Activated T-cell treated with anti-CD3 and anti-CD28 coated beads for 48 hours (primary cell): ENCODE measurements at regions not wholly inside any gene's neighbourhood (a gene's known extent, or its start where the extent isn't known, plus 50 kb on each side); places are given as distances from the start of the nearest gene placed in this dataset.
"Not testable (repeated sequence)": the region's sequence is repeated elsewhere in the genome, so short reads cannot be mapped to it uniquely, and the experiment has no call there.

Source experiments
- DNase-seq: peaks from one replicate; pipeline ENCODE4 v3.0.0-alpha.2; 2020; ENCODE audit warnings: low read depth

DNA sequence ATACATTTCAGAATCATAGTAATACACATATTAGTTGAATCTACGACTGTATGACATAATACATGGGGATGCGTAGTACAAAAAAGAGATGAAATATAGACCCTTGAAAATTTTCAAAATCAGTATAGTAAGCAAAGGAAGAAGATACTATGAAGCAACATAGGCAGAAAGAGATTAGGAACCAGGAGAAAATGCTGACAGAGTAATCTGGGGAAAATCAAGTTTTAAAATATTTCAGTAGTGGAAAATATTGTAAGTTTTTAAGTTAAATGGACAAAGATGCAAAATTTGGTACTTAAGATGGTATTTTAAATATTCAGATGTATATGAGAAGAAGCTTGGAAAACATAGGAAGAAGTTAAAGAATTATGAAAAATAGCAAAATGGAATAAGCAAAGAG, 915.6 kb upstream of the LRFN5 start:
- no peak for DNase-seq

DNA sequence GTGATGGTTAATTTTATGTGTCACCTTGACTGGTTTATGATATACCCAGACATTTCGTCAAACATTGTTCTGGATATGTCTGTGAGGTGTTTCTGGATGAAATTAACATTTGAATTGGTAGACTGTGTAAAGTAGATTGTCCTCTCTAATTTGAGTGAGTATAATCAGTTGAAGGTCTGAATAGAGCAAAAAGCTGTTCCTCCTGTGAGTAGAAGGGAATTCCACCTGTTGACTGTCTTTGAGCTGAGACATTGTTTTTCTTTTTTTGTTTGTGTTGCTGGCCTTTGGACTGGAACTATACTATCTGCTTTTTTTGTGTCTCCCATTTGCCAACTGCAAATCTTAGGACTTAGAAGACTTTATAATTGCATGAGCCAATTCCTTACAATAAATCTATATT, 920.9 kb upstream of the LRFN5 start:
- no peak for DNase-seq

DNA sequence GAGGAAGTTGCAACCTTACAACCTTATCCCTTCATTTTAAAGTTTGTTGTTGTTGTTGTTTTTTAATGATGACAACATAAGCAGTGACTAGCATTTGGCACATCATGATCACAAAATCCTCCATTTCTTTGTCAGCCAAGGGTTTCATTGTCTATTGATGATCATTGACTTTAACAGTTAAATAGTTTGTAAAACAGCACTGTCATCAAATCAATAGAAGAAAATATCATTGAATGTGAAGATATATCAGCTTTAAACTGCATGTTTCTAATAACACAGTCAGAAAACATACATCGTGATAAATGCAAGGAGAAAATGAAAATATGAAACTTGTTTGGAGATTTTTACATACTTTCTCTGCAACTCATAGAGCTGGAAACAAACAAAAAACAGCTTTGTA, 922.3 kb upstream of the LRFN5 start:
- no peak for DNase-seq

GRCh38 chr14:40682131-40682913, 924.4 kb upstream of the LRFN5 start:
- no peak for DNase-seq

DNA sequence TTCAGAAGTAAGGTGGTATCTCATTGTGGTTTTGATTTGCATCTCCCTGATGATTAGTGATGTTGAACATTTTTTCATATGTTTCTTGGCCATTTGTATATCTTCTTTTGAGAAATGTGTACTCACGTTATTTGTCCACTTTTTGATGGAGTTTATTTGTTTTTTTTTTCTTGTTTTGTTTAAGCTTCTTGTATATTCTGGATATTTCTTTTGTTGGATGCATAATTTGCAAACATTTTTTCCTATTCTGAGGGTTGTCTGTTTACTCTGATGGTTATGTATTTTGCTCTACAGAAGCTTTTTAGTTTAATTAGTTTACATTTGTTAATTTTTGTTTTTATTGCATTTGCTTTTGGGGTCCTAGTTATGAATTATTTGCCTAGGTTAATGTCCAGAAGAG, 927.4 kb upstream of the LRFN5 start:
- no peak for DNase-seq

- not testable (repeated sequence) for DNase-seq
These were observed 929.5 kb upstream of the LRFN5 start for GRCh38 chr14:40677206-40677605.

GRCh38 chr14:40674502-40674901, 932.2 kb upstream of the LRFN5 start:
- DNase-seq = no peak

DNA sequence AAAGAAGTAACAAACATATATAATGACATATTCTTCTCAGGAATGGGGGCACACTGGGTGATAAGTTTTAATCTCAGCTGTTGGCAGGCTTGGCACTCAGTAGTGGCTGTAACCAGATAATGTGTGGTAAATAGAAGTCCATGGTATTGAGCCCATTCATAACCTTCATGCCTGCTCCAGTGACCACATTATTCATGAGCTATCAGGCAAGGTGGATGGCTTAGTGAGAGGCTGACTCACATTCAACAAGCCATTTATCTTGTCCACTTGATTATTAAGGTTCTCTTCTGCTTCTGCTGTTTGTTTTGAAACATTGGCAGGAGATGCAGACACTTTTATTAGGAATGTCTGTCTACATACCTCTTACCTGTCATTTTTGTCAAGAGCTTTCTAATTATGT, 950.4 kb upstream of the LRFN5 start:
- no peak for DNase-seq

GRCh38 chr14:40652089-40652691, 954.5 kb upstream of the LRFN5 start:
- DNase-seq = no peak

GRCh38 chr14:40630471-40630870, 976.2 kb upstream of the LRFN5 start:
- DNase-seq = no peak

GRCh38 chr14:40629551-40630137, 977.0 kb upstream of the LRFN5 start:
- not testable (repeated sequence) for DNase-seq

DNA sequence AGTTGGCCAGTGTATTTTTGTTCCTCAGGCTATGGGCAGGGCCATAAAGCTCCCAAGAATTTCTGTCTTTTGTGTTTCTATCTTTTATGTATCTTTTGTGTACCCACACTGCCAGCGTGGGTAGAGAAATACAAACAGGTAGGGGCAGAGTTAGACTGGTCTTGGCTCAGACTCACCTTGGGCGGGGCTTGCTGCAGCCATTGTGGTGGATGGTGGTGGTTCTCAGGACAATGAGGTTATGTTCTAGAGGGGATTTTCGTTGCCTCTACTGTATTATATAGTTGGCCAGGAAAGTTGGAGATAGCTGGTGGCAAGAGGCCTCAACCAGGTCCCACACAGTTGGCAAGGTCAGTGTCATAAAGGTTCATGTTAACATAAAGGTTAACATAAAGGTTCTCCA, 977.5 kb upstream of the LRFN5 start:
- no peak for DNase-seq

- DNase-seq = no peak
These were observed 983.0 kb upstream of the LRFN5 start for GRCh38 chr14:40623643-40624042.

GRCh38 chr14:40618225-40618898, 988.3 kb upstream of the LRFN5 start:
- DNase-seq = no peak

GRCh38 chr14:40616579-40616978, 990.1 kb upstream of the LRFN5 start:
- DNase-seq = no peak

GRCh38 chr14:40601063-40601462, 1005.6 kb upstream of the LRFN5 start:
- DNase-seq = no peak

DNA sequence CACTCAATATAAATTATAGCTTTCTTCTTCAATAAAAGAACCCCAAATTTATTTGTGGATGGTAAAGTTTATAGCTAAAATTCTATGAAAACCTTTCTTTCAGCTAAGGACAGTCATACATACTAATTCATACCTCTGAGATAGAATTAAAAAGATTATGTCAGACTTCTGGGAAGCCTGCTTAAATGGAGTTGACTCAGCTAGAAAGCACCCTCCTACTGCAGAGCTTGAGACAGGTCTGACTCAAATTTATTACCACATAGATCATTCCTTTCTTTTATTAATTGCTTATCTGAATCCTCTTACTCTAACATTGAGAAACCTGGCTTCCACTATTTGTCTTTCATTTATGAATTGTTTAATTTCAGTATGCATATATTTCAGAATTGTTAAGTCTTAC, 1007.0 kb upstream of the LRFN5 start:
- no peak for DNase-seq

DNA sequence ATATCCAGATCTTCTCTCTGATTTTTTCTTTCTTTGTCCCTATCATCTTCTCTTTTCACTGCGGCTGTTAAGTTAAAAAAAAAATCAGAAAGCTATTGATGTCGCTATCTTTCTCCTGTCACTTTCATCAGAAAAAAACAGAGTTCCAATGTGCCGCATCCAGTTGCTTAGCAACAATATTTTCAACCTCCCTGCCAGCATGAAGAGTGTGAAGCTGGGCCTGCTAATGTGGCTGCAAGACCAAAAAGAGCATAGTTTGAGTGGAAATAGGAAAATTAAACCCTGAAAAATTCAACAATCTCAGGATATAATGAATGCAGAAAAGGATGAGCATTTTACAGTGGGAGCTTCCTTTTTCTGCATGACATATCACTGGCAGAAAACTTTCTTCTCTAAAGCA, 1025.4 kb upstream of the LRFN5 start:
- DNase-seq = no peak

GRCh38 chr14:40576880-40577478, 1029.7 kb upstream of the LRFN5 start:
- DNase-seq = no peak

GRCh38 chr14:40574780-40575179, 1031.9 kb upstream of the LRFN5 start:
- no peak for DNase-seq

- DNase-seq = no peak
These were observed 1081.4 kb upstream of the LRFN5 start for GRCh38 chr14:40525314-40525713.

- no peak for DNase-seq
These were observed 1083.6 kb upstream of the LRFN5 start for GRCh38 chr14:40523123-40523522.

DNA sequence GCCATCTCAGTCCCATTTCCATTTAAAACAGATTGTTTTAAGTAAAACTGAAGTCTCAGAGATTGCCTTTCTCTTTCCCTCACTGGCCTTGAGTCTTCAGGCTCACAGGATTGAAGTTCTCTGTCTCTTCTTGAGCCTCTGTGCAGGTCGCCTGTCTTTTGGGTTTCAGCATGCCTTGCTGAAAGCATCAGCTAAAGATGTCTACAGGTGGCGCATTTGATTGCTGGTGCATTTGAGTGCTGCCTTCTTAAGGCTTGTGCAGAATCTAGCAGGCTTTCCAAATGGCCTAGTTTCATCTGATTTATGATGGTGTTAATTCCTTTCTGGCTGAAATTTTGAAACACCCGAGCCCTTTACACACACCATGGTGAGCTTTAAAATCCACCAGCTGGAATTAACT, 1062.2 kb upstream of the FBXO33 start:
- DNase-seq = no peak
